Thyroid gland (tissue), 4 donors: ENCODE measurements at regions not wholly inside any gene's neighbourhood (a gene's known extent, or its start where the extent isn't known, plus 50 kb on each side); places are given as distances from the start of the nearest gene placed in this dataset.
"Not testable (repeated sequence)": the region's sequence is repeated elsewhere in the genome, so short reads cannot be mapped to it uniquely, and the experiment has no call there.

Experiments
- POLR2A ChIP-seq, 2 donors: fragments of 450-650 bp; IDR thresholded peaks; one replicate each; pipeline ENCODE4 v1.6.1; 2017; ENCODE audit warnings: antibody characterized with exemption in 2 of 2, mild to moderate bottlenecking in 2 of 2, moderate library complexity in 1 of 2
- TF ChIP-seq, protein P1 (sequence below), 6 experiments: fragments of 200-600 bp in 3 of 6; fragments of 450-650 bp in 3 of 6; sonication (generic) in 3 of 6; IDR thresholded peaks; one replicate each; pipeline ENCODE4 v1.5.1; 2016 to 2019; ENCODE audit warnings: antibody characterized with exemption in 6 of 6, mild to moderate bottlenecking in 2 of 6, inconsistent platforms in 1 of 6, moderate library complexity in 1 of 6

DNA sequence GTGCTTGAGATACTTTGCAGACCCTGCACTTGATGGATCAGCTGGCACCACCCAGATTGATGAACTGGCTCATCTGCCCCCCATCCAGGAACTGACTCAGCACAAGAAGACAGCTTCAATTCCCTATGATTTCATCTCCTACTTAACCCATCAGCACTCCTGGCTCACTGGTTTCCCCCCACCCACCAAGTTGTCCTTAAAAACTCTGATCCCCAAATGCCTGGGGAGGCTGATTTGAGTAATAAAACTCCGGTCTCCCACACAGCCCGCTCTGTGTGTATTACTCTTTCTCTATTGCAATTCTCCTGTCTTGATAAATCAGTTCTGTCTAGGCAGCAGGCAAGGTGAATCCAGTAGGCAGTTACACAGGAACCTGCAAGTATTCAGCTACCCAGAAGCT, 102.1 kb upstream of the TMTC4 start:
- TF ChIP-seq, protein P1, sequence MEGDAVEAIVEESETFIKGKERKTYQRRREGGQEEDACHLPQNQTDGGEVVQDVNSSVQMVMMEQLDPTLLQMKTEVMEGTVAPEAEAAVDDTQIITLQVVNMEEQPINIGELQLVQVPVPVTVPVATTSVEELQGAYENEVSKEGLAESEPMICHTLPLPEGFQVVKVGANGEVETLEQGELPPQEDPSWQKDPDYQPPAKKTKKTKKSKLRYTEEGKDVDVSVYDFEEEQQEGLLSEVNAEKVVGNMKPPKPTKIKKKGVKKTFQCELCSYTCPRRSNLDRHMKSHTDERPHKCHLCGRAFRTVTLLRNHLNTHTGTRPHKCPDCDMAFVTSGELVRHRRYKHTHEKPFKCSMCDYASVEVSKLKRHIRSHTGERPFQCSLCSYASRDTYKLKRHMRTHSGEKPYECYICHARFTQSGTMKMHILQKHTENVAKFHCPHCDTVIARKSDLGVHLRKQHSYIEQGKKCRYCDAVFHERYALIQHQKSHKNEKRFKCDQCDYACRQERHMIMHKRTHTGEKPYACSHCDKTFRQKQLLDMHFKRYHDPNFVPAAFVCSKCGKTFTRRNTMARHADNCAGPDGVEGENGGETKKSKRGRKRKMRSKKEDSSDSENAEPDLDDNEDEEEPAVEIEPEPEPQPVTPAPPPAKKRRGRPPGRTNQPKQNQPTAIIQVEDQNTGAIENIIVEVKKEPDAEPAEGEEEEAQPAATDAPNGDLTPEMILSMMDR (IDR thresholded peaks at IDR 0.05): not testable (repeated sequence)
- not testable (repeated sequence) for TF ChIP-seq POLR2A (IDR thresholded peaks at IDR 0.05)
